ENCODE measurements at regions not wholly inside any gene's neighbourhood (a gene's known extent, or its start where the extent isn't known, plus 50 kb on each side); places are given as distances from the start of the nearest gene placed in this dataset.

- TF ChIP-seq CTCF (IDR thresholded peaks at IDR 0.05) (no peak), POLR2A (IDR thresholded peaks at IDR 0.05; ENCODE audit: low read length) (no peak), ZNF302 (CRISPR knock-in tag; IDR thresholded peaks at IDR 0.05) (no peak), MYC (IDR thresholded peaks at IDR 0.05; ENCODE audit: borderline replicate concordance, low read length) (no peak), REST (IDR thresholded peaks at IDR 0.05) (no peak), SMC3 (IDR thresholded peaks at IDR 0.05) (no peak), EP300 (IDR thresholded peaks at IDR 0.05) (no peak)
These were observed 64.9 kb upstream of the TGM3 start for GRCh38 chr20:2230726-2231488.

All from A549 (cell line).